ENCODE measurements at regions not wholly inside any gene's neighbourhood (a gene's known extent, or its start where the extent isn't known, plus 50 kb on each side); places are given as distances from the start of the nearest gene placed in this dataset.

- no peak for DNase-seq (ENCODE audit: low read depth)
Measured at GRCh38 chr4:138614398-138615142, 372.4 kb upstream of the SLC7A11 start.

- no peak for DNase-seq (ENCODE audit: low read depth)
Measured at GRCh38 chr4:138612428-138612827, 370.3 kb upstream of the SLC7A11 start.

- DNase-seq (ENCODE audit: low read depth): no peak
Measured at GRCh38 chr4:138611721-138612120, 369.6 kb upstream of the SLC7A11 start.

GRCh38 chr4:138611017-138611416 is 368.9 kb upstream of the SLC7A11 start:
- DNase-seq (ENCODE audit: low read depth): no peak

GRCh38 chr4:138609943-138610350 is 367.8 kb upstream of the SLC7A11 start:
- DNase-seq (ENCODE audit: low read depth): peak; percentile 77

GRCh38 chr4:138604556-138604955 is 362.4 kb upstream of the SLC7A11 start:
- DNase-seq (ENCODE audit: low read depth): no peak

- peak; percentile 4 for DNase-seq (ENCODE audit: low read depth)
Measured at GRCh38 chr4:138602664-138603063, 360.5 kb upstream of the SLC7A11 start.

GRCh38 chr4:138599965-138600364 is 357.8 kb upstream of the SLC7A11 start:
- no peak for DNase-seq (ENCODE audit: low read depth)

- DNase-seq (ENCODE audit: low read depth): no peak
Measured at GRCh38 chr4:138598226-138598625, 356.1 kb upstream of the SLC7A11 start.

GRCh38 chr4:138596896-138597295 is 354.7 kb upstream of the SLC7A11 start:
- no peak for DNase-seq (ENCODE audit: low read depth)

- no peak for DNase-seq (ENCODE audit: low read depth)
Measured at GRCh38 chr4:138595731-138596460, 353.7 kb upstream of the SLC7A11 start.

- DNase-seq (ENCODE audit: low read depth): no peak
Measured at GRCh38 chr4:138595171-138595570, 353.0 kb upstream of the SLC7A11 start.

- no peak for DNase-seq (ENCODE audit: low read depth)
Measured at GRCh38 chr4:138592796-138593195, 350.6 kb upstream of the SLC7A11 start.

GRCh38 chr4:138591808-138592207 is 349.7 kb upstream of the SLC7A11 start:
- no peak for DNase-seq (ENCODE audit: low read depth)

- DNase-seq (ENCODE audit: low read depth): no peak
Measured at GRCh38 chr4:138588501-138588900, 346.4 kb upstream of the SLC7A11 start.

GRCh38 chr4:138579146-138579545 is 337.0 kb upstream of the SLC7A11 start:
- DNase-seq (ENCODE audit: low read depth): no peak

- peak; percentile 46 for DNase-seq (ENCODE audit: low read depth)
Measured at GRCh38 chr4:138577826-138578225, 335.7 kb upstream of the SLC7A11 start.

- no peak for DNase-seq (ENCODE audit: low read depth)
Measured at GRCh38 chr4:138577145-138577544, 335.0 kb upstream of the SLC7A11 start.

- DNase-seq (ENCODE audit: low read depth): peak; percentile 75
Measured at GRCh38 chr4:138576684-138577083, 334.5 kb upstream of the SLC7A11 start.

- DNase-seq (ENCODE audit: low read depth): peak; percentile 30
Measured at GRCh38 chr4:138573246-138573645, 331.1 kb upstream of the SLC7A11 start.

GRCh38 chr4:138572007-138572406 is 329.9 kb upstream of the SLC7A11 start:
- DNase-seq (ENCODE audit: low read depth): no peak

GRCh38 chr4:138567696-138568095 is 325.5 kb upstream of the SLC7A11 start:
- DNase-seq (ENCODE audit: low read depth): peak; percentile 25

- no peak for DNase-seq (ENCODE audit: low read depth)
Measured at GRCh38 chr4:138565576-138565975, 323.4 kb upstream of the SLC7A11 start.
